SHP77 treated with DMSO at 0.1 percent for 48 hours (cell line): ENCODE measurements at regions not wholly inside any gene's neighbourhood (a gene's known extent, or its start where the extent isn't known, plus 50 kb on each side); places are given as distances from the start of the nearest gene placed in this dataset.
"Not testable (repeated sequence)": the region's sequence is repeated elsewhere in the genome, so short reads cannot be mapped to it uniquely, and the experiment has no call there.

ENCODE experiments used
- DNase-seq: peaks from one replicate; lab custom pipeline; 2025; lab: John Stamatoyannopoulos, UW

DNA sequence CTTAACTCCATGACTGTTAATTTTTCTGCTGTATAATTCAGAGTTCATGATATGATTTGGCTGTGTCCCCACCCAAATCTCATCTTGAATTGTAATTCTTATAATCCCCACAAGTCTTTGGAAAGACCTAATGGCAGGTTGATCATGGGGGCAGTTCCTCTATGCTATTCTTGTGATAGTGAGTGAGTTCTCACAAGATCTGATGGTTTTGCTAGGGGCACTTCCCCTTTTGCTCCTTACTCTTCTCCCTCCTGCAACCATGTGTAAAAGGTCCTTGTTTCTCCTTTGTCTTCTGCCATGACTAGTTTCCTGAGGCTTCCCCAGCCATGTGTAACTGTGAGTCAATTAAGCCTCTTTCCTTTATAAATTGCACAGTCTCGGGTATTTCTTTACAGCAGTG, 1751.9 kb downstream of the ARAP2 start:
- DNase-seq, result no peak

DNA sequence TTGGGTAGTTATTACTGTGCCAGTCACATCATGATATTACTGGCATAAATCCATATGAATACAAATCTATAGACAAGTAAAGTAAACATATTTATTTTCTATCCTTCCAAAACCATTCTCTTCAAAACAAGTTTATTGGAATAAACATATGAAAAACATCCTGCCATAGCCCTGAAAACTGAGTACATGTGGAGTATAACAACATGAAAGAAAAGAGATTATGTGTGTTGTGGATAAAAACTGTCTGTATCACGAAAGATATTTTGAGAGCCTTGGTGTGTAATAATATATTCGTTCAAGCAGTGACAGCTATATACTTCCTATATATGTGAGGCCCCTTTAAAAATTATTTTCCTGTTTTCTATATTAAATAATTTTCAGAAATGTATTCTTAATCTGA, 1742.2 kb downstream of the ARAP2 start:
- DNase-seq, result no peak

DNA sequence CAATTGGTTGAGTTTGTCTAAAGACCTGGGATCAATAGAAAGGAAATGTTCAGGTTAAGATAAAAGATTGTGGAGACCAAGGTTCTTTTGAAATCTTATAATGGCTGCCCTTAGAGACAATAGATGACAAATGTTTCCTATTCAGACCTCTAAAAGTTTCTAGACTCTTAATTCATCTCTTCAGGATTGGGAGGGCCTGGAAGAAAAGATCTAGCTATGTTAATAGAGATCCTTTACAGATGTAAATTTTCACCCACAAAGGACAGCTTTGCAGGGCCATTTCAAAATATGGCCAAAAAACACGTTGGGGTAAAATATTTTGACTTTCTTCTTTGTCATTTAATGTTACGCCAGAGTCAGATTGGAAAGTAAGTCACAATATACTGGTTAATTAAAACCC, 1739.6 kb downstream of the ARAP2 start:
- DNase-seq, result not testable (repeated sequence)

DNA sequence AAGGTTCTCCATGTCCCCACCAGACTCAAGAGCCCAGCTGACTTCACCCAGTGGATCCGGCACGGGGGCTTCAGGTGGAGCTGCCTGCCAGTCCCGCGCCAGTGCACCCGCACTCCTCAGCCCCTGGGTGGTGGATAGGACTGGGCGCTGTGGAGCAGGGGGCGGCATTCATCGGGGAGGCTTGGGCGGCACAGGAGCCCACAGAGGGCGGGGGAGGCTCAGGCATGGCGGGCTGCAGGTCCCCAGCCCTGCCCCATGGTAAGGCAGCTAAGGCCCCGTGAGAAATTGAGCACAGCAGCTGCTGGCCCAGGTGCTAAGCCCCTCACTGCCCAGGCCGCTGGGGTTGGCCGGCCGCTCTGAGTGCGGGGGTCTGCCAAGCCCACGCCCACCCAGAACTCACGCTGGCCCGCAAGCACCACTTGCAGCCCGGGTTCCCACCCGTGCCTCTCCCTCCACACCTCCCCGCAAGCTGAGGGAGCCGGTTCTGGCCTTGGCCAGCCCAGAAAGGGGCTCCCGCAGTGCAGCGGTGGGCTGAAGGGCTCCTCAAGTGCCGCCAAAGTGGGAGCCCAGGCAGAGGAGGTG, 1737.7 kb downstream of the ARAP2 start:
- DNase-seq, result not testable (repeated sequence)

DNA sequence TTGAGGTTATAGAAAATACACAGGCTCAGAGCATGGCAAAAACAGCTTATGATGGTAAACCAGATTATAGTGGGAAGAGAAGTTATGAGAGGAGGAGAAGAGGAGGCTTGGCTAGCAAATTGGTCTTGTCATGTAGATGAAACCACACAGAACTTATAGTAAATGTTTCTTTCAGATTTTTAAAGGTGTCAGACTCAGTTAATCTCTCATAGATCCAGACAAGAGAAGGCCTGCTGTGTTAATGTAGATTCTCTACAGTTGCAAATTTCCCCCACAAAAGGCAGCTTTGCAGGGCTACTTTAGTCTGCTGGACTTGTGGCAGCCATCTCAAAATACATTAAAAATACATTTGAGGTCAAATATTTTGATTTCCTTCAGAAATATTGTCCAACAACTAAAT, 1731.7 kb downstream of the ARAP2 start:
- no peak for DNase-seq

DNA sequence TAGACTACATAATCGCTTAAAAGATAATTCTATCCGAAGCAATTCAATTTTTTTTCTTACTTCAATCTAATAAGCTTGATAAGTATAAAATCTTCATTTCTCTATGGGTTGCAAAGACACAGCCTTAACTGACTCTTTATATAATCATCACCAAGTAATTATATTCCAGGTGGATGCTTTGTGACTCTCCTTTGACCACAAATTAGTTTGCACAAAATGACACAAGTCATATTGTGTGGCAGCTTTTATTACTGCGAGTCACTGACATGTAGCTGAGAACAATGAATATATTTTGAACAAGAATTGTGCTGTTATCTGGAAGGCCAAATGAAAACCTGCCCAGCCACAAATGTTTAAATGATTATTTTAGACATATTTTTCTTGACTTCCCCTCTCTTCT, 1727.8 kb downstream of the ARAP2 start:
- no peak for DNase-seq

DNA sequence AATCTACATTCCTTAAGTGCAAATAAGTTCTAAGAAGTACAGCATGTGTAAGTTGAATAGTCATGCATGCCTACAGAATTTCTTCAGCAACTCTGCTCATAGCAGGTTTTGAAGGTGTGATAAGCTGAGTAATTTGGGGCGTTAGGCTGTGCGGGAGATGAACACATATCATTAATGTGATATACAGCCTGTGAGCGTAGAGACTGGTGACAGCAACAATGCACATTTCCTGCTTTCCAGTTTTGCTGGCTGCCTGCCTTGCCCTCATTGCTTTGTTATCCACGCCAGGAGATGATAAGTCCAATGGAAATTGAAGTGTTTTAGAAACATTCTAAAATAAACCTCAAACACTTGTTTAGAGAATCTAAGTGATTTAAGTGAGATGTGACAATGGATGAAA, 1709.4 kb downstream of the ARAP2 start:
- DNase-seq, result no peak

DNA sequence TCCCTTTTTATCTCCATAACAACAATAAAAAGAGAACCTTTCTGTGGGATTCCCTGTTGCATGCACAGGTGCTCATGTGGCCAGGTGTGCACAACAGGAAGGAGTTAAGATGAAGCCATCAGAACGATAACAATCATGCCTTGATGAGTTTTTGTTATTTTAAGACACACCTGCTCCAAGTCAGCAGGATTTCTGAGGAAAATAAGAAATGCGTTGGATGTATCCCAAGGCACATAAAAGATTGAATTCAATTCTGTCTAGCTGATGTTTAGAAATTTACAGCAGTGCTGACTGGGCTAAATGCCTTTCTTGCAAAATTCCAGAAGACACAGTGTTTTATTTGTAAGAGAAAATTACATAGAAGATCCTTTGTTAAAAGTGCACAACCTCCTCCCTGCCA, 1678.2 kb downstream of the ARAP2 start:
- no peak for DNase-seq

DNA sequence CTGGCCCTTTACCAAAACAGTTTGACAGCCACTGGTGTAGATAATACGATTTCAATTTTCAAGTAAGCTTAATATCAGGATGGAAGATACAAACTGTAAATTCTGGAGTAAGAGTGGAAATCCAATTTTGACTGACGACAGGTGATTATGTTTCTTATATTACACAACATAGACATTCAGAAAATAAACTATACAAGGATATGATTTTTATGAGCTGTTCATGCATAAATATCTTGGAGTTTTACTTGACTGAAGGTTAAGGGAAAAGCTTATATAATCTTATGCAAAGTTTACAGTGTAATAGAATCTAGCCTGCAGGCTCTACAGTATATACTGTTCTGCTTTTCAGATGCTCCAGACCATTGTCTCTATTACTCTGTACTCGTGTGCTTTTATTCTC, 1672.3 kb downstream of the ARAP2 start:
- DNase-seq, result no peak

DNA sequence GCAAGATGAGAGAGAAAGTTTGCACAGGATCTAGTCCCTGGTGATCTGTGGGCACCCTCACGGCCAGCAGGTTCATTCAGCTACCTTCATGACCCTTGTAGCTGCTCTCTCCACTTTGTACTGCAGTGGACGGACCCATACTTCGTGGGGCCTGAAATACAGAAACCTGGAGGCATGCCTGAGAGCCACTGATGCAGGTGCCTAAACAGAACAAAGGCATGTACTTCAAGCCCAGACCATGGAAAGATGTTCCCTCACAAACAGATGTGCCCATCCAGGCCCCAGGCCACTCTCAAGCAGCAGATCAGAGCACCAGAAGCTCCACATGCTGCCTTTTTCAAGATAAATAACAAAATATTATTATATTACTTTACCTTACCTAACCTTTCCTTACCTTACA, 1629.0 kb downstream of the ARAP2 start:
- no peak for DNase-seq

DNA sequence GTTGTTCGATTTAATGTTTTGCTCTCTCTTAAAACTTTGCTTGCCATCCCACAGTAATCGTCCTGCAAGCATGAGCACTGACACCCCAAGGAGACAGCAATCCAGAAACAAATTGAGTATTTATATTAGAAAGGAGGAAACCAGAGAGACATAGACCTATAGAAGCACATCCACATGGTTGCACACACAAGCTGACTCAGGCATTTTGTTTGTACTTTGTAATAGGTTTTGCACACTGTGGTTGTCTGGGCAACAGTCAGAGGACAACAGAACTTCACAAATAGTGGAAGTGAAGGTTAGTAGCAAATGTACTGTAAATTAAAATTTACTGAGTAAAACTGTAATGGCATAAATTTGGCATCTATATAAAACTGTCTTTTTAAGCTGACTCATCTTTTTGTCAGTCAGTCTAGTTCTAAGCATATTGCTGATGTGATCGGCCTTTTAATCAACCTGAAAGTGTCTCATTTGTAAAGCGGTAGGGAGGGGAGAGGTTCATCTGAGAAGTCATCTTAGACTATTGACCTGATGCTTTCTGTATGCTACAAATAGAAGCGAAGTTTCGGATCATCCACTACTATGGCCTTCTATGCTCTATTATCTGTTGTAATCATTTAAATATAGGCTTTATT, 1624.7 kb downstream of the ARAP2 start:
- no peak for DNase-seq

DNA sequence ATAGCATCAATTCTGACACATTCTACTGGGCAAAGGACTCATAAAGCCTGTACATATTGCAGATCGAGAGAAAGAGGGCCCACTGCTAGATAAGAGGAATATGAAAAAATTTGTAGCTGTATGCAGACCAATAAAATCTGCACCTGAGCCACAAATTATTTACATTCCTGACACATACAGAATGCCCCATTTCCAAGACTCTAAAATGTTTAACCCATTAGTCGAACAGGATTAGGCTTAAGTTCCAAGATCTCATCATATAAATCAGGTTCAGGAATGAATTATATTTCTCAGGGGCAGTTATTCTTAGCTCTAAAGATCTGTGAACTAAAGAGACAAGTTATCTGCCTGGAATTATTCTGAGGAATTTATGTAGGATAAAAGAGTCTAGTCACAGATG, 1615.8 kb downstream of the ARAP2 start:
- DNase-seq, result no peak

DNA sequence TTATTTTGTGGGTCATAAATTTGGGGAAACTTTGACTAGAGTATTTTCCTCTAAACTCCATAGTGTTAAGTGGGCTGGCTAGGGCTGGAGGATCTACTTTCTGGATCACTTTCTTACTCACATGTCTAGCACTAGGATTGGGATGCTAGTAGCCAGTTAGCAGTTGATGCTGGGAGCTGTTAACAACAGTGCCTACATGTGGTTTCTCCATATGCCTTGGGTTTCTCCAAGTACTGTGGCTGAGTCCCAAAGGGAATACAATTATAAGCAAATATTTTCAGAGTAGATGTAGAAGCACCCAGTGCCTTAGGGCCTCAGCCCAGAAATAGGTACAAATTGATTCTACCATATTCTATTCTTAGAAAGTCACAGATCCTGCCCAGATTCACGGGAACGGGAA, 1614.9 kb downstream of the ARAP2 start:
- no peak for DNase-seq

DNA sequence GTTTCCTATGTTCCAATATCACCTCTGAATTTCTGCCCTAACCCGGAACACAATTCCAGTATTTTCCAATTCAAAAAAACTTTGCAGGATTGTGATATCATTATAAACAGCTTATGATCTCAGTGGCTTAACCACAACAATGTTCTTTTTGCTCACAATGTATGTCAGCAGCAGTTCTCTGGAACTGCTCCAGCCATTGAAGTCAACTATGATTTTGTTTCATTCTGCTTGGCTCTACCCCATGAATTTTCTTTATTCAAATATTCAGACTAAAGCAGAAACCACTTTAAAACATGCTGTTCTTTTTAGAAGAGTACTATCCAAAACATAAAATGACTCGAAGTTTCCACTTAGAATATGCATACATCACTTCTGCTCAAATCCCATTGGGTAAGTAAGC, 1611.1 kb downstream of the ARAP2 start:
- no peak for DNase-seq

DNA sequence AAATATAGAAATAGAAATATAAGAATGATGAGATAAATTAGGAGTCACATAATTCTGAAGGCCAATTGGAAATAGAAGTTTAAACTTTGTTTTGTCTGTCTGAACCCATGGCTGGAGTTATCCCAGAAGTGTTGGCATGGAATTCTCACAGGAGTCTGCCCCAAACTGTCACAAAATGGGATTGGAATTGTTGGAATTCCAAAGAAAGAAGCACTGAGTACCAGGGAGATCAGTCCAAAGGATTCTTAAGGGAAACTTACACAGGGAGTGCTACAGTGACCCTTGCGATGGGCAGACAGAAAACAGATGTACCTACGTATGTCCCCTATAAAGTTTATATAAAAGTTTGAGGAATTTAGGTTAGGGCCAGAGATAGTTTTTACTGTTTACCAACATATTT, 1607.7 kb downstream of the ARAP2 start:
- DNase-seq, result no peak

DNA sequence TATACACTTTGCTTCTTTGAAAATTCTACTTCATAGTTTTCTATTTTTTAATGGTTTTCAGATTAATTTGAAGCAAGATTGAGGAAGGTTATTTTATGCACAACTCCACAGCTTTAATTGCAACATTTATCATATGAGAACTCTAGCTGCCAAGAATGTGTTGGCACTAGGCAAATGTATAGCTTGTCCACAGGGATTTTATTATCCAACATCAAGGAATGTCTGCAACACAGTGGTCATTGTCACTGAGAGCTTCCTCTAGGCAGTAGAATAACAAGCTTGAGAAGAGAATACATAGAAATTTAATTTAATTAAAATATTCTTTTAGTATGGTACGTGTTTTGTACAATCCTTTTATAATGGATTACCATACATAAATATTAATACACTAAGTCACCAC, 1600.8 kb downstream of the ARAP2 start:
- no peak for DNase-seq

DNA sequence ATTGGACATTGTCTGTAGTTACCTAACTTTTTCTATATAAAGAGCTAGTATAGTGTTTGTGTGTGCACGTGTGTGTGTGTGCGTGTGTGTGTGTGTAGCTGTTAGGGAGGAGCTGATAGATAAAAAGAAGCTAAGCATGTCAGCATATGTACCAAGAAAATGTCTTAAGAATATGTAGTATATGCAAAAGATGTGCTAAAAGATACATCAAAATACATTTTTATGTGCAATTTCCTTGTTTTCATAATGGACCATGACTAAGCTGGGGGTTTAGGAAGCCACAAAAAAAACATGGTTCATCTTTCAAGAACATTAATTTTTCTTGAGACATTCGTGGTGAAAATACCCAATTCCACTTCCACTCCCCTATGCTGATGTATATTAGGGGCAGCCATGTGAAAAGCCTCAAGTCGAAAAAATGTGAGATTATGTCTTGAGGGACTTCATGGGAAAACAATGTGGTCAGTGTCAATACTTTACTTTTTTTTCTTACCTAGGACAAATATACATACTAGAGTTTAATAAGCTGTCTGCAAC, 1599.7 kb downstream of the ARAP2 start:
- DNase-seq, result no peak

DNA sequence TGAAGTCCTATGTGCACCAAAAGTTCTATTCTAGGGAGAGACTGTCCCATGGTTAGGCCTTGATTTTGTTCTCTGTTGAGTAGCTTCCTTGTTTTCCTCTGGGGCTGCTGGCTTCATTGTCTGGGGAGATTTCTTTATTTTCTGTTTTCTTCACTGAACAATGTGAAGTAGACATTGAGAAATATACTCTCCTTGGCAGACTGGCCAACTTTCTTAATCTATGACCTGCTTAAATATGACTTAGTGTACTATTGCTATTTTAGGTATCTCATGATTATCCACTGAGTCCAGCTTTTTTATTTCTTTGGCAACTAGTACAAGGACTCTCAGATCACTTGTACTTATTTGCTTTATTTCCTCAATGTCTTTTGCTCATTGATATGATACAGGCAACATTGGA, 1594.6 kb downstream of the ARAP2 start:
- DNase-seq, result no peak

DNA sequence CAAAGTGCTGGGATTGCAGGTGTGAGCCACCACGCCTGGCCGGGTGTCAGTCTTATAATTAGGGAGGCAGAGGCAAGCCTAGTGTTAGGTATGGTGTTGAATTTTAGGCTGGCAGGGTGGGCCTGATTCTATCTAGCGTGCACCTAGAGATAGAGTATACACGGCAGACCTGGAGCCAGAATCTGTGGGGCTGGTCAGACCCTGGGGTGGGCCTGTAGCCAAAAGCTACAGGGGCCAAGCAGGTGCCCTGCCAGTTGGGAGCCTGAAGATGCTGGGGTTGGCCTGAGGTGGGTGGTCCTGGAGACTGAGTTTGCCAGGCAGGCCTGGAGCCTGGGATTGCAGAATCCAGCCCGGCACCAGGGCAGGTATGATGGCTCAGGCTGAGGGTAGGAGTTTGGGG, 1580.3 kb downstream of the ARAP2 start:
- no peak for DNase-seq

DNA sequence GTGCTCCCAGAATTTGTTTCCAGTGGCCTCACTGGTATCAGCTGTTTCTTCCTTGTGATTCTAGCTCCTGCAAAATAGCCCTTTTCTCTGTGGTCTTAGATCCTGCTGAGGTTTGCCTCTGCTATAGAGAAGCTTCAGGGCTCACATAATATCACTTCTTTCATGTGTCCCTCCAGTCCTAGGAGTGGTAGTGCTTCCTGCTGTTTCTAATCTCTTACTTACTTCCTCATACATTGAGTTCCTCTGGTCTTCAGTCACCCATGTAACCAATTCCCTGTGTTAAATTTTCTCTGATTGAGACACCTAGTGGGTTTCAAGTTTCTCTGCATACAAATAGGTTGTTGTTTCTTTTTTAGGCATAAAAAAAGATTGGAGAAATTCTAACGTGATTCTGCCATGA, 1567.9 kb downstream of the ARAP2 start:
- DNase-seq, result no peak

DNA sequence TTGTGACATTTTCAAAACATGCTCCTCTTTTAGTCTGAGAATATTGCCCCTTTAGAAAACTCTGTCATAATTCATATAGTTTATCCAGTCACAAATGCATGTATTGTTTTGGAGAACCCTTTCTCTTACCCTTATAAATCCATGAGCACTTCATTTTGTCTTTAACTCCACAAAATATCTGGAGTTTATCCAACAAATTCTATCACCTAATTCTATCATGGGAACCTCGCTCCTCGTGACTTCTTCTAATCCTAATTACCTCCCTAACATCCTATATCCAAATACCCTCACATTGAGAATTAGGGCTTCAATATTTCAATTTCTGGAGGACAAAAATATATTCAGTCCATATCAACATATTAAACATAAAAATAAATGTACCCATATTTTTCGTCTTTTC, 1565.9 kb downstream of the ARAP2 start:
- DNase-seq, result no peak

DNA sequence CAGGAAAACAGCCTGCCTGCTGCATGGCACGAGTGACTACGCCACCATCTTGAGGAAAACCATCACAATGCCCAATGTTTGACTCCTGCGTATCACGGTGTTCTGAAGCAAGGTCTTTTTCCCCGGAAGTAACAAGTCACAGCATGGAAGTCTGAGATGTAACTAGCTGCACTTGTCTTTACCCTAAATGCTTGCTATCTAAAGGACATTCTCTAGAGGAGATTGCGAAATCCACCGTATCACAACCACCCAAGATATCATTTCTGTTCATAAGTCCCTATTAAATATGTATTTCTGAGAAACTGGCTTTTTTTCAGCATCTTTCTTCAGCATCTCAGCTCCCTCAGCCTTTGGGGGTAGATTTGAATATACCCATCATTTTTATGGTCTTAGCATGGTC, 1565.1 kb downstream of the ARAP2 start:
- DNase-seq, result no peak

DNA sequence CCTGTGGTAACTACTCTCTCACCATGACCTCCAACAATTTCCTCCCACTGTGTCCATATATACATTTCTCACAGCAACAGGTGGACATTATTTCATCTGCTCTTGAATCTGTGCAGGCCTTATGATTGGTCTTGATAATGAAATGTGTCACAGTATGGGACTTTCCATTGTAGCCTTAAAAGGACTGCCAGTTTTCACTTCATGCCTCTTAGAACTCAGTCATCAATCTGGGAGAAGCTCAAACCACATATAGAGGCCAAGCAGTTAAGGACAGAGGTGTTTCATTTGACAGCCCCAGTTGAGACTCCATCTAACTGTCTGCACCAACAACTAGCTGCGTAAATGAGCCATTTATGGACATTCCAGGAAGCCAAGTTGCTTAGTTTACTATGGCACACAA, 1534.8 kb downstream of the ARAP2 start:
- DNase-seq, result no peak

DNA sequence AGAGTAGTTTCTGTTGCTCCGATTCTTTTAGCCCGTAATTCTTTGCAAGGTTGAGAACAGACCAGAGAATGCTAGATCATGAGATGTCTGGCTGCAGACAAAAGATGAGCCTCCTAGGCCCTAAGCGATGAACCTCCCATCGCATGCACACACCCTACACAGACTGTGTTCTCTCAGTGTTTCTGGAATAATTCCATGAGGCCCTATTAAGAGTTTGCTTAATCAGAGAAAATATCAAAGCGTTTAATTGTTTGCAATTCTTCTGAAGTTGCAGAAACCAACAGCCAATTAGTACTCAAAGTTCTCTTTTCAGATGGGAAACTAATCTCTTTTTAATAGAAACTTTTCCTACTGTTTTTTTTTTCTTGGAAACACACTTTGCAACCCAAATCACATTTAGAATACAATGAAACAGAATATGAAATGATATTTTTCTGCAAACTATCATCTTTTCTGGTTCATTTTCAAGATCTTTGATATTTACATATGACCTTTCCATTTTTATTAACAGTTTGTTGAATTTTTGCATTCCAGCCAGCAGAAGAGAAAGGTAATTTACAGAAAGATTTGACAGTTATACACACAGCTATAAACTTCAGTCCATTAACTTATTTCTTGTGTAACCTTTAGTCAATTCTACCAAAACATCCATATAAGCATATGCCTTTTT, 1525.6 kb downstream of the ARAP2 start:
- DNase-seq, result no peak
